NCI-H226 (cell line): ENCODE measurements at regions not wholly inside any gene's neighbourhood (a gene's known extent, or its start where the extent isn't known, plus 50 kb on each side); places are given as distances from the start of the nearest gene placed in this dataset.
"Not testable (repeated sequence)": the region's sequence is repeated elsewhere in the genome, so short reads cannot be mapped to it uniquely, and the experiment has no call there.

Experiments
- DNase-seq: peaks from one replicate; pipeline ENCODE4 v3.0.0-alpha.2; 2015

GRCh38 chr14:41549821-41550607, 56.7 kb upstream of the LRFN5 start:
- DNase-seq: peak; percentile 71

GRCh38 chr14:41549282-41549681, 57.4 kb upstream of the LRFN5 start:
- no peak for DNase-seq

GRCh38 chr14:41548666-41549065, 58.0 kb upstream of the LRFN5 start:
- DNase-seq: peak; percentile 9

- no peak for DNase-seq
Measured at GRCh38 chr14:41541333-41541732, 65.3 kb upstream of the LRFN5 start.

GRCh38 chr14:41532255-41532654, 74.4 kb upstream of the LRFN5 start:
- no peak for DNase-seq

GRCh38 chr14:41521891-41522290, 84.8 kb upstream of the LRFN5 start:
- DNase-seq: no peak

- DNase-seq: not testable (repeated sequence)
Measured at GRCh38 chr14:41518030-41518429, 88.6 kb upstream of the LRFN5 start.

- no peak for DNase-seq
Measured at GRCh38 chr14:41506552-41506951, 100.1 kb upstream of the LRFN5 start.

- peak; percentile 54 for DNase-seq
Measured at GRCh38 chr14:41505491-41505890, 101.2 kb upstream of the LRFN5 start.

GRCh38 chr14:41498959-41499358, 107.7 kb upstream of the LRFN5 start:
- DNase-seq: peak; percentile 89

GRCh38 chr14:41490323-41490722, 116.4 kb upstream of the LRFN5 start:
- no peak for DNase-seq

GRCh38 chr14:41489315-41489972, 117.2 kb upstream of the LRFN5 start:
- DNase-seq: no peak

GRCh38 chr14:41488401-41488800, 118.3 kb upstream of the LRFN5 start:
- no peak for DNase-seq

- peak; percentile 13 for DNase-seq
Measured at GRCh38 chr14:41482861-41483260, 123.8 kb upstream of the LRFN5 start.

- DNase-seq: peak; percentile 68
Measured at GRCh38 chr14:41476526-41476925, 130.2 kb upstream of the LRFN5 start.

- DNase-seq: no peak
Measured at GRCh38 chr14:41461380-41461779, 145.3 kb upstream of the LRFN5 start.

- DNase-seq: no peak
Measured at GRCh38 chr14:41457393-41457792, 149.3 kb upstream of the LRFN5 start.

GRCh38 chr14:41449066-41449465, 157.6 kb upstream of the LRFN5 start:
- peak; percentile 9 for DNase-seq

GRCh38 chr14:41446008-41446407, 160.7 kb upstream of the LRFN5 start:
- DNase-seq: no peak

GRCh38 chr14:41423503-41423902, 183.2 kb upstream of the LRFN5 start:
- peak; percentile 48 for DNase-seq

- DNase-seq: not testable (repeated sequence)
Measured at GRCh38 chr14:41421308-41421707, 185.4 kb upstream of the LRFN5 start.

- no peak for DNase-seq
Measured at GRCh38 chr14:41419709-41420108, 187.0 kb upstream of the LRFN5 start.

GRCh38 chr14:41418851-41419250, 187.8 kb upstream of the LRFN5 start:
- DNase-seq: no peak

GRCh38 chr14:41409806-41410205, 196.9 kb upstream of the LRFN5 start:
- no peak for DNase-seq

- DNase-seq: peak; percentile 84
Measured at GRCh38 chr14:41404126-41404525, 202.6 kb upstream of the LRFN5 start.
